ENCODE measurements at regions not wholly inside any gene's neighbourhood (a gene's known extent, or its start where the extent isn't known, plus 50 kb on each side); places are given as distances from the start of the nearest gene placed in this dataset.

DNA sequence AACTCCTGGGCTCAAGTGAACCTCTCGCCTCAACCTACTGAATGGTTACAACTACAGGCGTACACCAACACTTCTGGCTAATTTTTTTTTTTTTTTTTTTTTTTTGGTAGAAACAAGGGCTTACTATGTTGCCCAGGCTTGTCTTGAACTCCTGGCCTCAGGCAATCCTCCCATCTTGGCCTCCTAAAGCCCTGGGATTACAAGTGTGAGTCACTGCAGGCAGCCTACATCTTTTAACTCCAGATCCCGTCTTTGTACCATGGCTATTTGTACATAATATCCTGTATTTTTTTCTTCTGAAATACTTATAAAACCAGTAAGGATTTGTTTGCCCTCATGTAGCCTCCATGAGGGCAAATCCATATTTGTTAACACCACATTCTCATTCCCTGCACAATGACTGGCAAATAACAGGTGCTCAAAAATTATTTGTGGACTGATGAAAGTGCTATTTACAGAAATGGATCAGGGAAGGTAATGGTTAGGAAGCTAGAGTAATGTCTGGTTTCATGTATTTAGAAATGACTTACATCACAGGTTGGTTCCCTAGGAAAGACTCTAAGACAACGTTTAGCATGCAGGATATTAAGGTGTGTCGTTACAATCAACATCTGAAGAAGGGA lies 51.9 kb upstream of the POU5F2 start:
- TF ChIP-seq, protein P1, sequence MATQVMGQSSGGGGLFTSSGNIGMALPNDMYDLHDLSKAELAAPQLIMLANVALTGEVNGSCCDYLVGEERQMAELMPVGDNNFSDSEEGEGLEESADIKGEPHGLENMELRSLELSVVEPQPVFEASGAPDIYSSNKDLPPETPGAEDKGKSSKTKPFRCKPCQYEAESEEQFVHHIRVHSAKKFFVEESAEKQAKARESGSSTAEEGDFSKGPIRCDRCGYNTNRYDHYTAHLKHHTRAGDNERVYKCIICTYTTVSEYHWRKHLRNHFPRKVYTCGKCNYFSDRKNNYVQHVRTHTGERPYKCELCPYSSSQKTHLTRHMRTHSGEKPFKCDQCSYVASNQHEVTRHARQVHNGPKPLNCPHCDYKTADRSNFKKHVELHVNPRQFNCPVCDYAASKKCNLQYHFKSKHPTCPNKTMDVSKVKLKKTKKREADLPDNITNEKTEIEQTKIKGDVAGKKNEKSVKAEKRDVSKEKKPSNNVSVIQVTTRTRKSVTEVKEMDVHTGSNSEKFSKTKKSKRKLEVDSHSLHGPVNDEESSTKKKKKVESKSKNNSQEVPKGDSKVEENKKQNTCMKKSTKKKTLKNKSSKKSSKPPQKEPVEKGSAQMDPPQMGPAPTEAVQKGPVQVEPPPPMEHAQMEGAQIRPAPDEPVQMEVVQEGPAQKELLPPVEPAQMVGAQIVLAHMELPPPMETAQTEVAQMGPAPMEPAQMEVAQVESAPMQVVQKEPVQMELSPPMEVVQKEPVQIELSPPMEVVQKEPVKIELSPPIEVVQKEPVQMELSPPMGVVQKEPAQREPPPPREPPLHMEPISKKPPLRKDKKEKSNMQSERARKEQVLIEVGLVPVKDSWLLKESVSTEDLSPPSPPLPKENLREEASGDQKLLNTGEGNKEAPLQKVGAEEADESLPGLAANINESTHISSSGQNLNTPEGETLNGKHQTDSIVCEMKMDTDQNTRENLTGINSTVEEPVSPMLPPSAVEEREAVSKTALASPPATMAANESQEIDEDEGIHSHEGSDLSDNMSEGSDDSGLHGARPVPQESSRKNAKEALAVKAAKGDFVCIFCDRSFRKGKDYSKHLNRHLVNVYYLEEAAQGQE (IDR thresholded peaks at IDR 0.05; ENCODE audit: low read depth) = no peak
- TF ChIP-seq CEBPB (IDR thresholded peaks at IDR 0.05) (no peak), USF1 (IDR thresholded peaks at IDR 0.05) (no peak), EGR1 (IDR thresholded peaks at IDR 0.05) (no peak), FOXM1 (IDR thresholded peaks at IDR 0.05; ENCODE audit: borderline replicate concordance, low read depth) (no peak), ZBTB7A (IDR thresholded peaks at IDR 0.05; ENCODE audit: low read depth) (no peak), EP300 (IDR thresholded peaks at IDR 0.05; ENCODE audit: borderline replicate concordance) (no peak), TAF1 (IDR thresholded peaks at IDR 0.05; ENCODE audit: low read depth) (no peak)
- TF ChIP-seq, protein P2, sequence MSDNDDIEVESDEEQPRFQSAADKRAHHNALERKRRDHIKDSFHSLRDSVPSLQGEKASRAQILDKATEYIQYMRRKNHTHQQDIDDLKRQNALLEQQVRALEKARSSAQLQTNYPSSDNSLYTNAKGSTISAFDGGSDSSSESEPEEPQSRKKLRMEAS (IDR thresholded peaks at IDR 0.05) = no peak

- TF ChIP-seq ZBTB7A (IDR thresholded peaks at IDR 0.05; ENCODE audit: low read depth) (no peak), TCF12 (IDR thresholded peaks at IDR 0.05; ENCODE audit: low read depth) (no peak), USF1 (IDR thresholded peaks at IDR 0.05) (no peak), CEBPB (IDR thresholded peaks at IDR 0.05) (no peak)
These were observed 50.1 kb upstream of the POU5F2 start for GRCh38 chr5:93791518-93791972.
